GM12878 (cell line): ENCODE measurements at regions not wholly inside any gene's neighbourhood (a gene's known extent, or its start where the extent isn't known, plus 50 kb on each side); places are given as distances from the start of the nearest gene placed in this dataset.

Experiments used
- ATAC-seq: fragments of 200-7000 bp; cut with Tn5 transposase; 3 replicates; pipeline ENCODE4 v1.9.1; 2020; ENCODE audit warnings: mild to moderate bottlenecking, moderate library complexity
- BruUV-seq: library from RNA; stranded (reverse); fragments of 400-500 nt; replicated peaks from 2 replicates; lab custom pipeline; 2021; lab: Mats Ljungman, UMichigan
- CTCF ChIA-PET: fragments of 300-600 bp; sonication (Branson Sonifier 250); formaldehyde crosslinking; extraction: SDS; loops from one replicate; lab custom pipeline; 2021; ENCODE audit warnings: inconsistent platforms; lab: Yijun Ruan, JAX
- POLR2A ChIA-PET: fragments of 350-600 bp; formaldehyde crosslinking; extraction: SDS; loops from one replicate; lab custom pipeline; 2021; ENCODE audit warnings: inconsistent platforms; lab: Charles Lee
- RAD21 ChIA-PET: fragments of 300-600 bp; sonication (Branson Sonifier 250); formaldehyde crosslinking; loops from one replicate; lab custom pipeline; 2023; ENCODE audit warnings: antibody characterized with exemption; ENCODE audit not compliant: unreplicated experiment; lab: Charles Lee
- SMC1A ChIA-PET: fragments of 300-600 bp; sonication (Branson Sonifier 250); formaldehyde crosslinking; loops from one replicate; lab custom pipeline; 2023; ENCODE audit not compliant: unreplicated experiment, uncharacterized antibody; lab: Charles Lee
- DNase-seq: peaks from one replicate; pipeline ENCODE4 v3.0.0-alpha.2; 2011; ENCODE audit warnings: low read depth, low spot score
- FAIRE-seq: peaks from 3 replicates; lab custom pipeline; 2011; peaks lifted over from hg19 to GRCh38; lab: Jason Lieb, UNC
- H2AFZ ChIP-seq: 2 replicates; pipeline ENCODE4 v1.6.0; 2011; ENCODE audit warnings: low read depth, low read length, control low read depth; ENCODE audit not compliant: control insufficient read depth
- H3K27ac ChIP-seq: 2 replicates; pipeline ENCODE4 v1.5.1; 2011; ENCODE audit warnings: control low read depth; ENCODE audit not compliant: control insufficient read depth, insufficient read depth
- H3K27me3 ChIP-seq, 2 experiments: replicated peaks in 1 of 2; 2 replicates each; pipeline versions ENCODE4 v1.6.0 to v1.6.1; 2011; ENCODE audit warnings: low read length in 1 of 2; ENCODE audit not compliant: control insufficient read depth in 2 of 2, insufficient read depth in 2 of 2
- H3K36me3 ChIP-seq, 2 experiments: 2 replicates each; pipeline ENCODE4 v1.5.1; 2011; ENCODE audit warnings: low read length in 1 of 2; ENCODE audit not compliant: control insufficient read depth in 2 of 2, insufficient read depth in 2 of 2
- H3K4me1 ChIP-seq: 2 replicates; pipeline ENCODE4 v1.6.1; 2011; ENCODE audit warnings: mild to moderate bottlenecking, low read length, moderate library complexity, mixed read lengths; ENCODE audit not compliant: control insufficient read depth, insufficient read depth
- H3K4me2 ChIP-seq: 2 replicates; pipeline ENCODE4 v1.6.0; 2011; ENCODE audit warnings: control low read depth; ENCODE audit not compliant: control insufficient read depth, insufficient read depth
- H3K4me3 ChIP-seq: fragments of 200-600 bp; sonication (generic); 2 replicates; pipeline ENCODE4 v1.5.1; 2016
- H3K79me2 ChIP-seq: 2 replicates; pipeline ENCODE4 v1.6.0; 2011; ENCODE audit warnings: low read length; ENCODE audit not compliant: control insufficient read depth, insufficient read depth
- H3K9ac ChIP-seq: 2 replicates; pipeline ENCODE4 v1.8.0; 2011; ENCODE audit warnings: low read length, control low read depth, mixed read lengths; ENCODE audit not compliant: control insufficient read depth, insufficient read depth
- H3K9me3 ChIP-seq: replicated peaks from 3 replicates; pipeline ENCODE4 v1.5.1; 2011; ENCODE audit warnings: mild to moderate bottlenecking, low read length; ENCODE audit not compliant: control insufficient read depth, insufficient read depth
- H4K20me1 ChIP-seq: 2 replicates; pipeline ENCODE4 v1.6.0; 2011; ENCODE audit not compliant: control insufficient read depth, insufficient read depth
- CEBPZ ChIP-seq: fragments of 150-350 bp; IDR thresholded peaks from 2 replicates; pipeline ENCODE4 v1.6.1; 2016; ENCODE audit warnings: low read depth, low read length
- EGR1 ChIP-seq, 2 experiments: IDR thresholded peaks; 1 replicate in 1 of 2; 2 replicates in 1 of 2; pipeline ENCODE4 v1.6.1; 2011 to 2012; ENCODE audit warnings: low read depth in 2 of 2, low read length in 2 of 2, borderline replicate concordance in 1 of 2, mild to moderate bottlenecking in 1 of 2, moderate library complexity in 1 of 2
- HSF1 ChIP-seq: fragments of 150-350 bp; IDR thresholded peaks from 2 replicates; pipeline ENCODE4 v1.6.1; 2014; ENCODE audit warnings: mild to moderate bottlenecking, low read depth, low read length
- NR2C1 ChIP-seq: fragments of 450-650 bp; IDR thresholded peaks from 2 replicates; pipeline ENCODE4 v1.6.1; 2017; ENCODE audit warnings: antibody characterized with exemption, mild to moderate bottlenecking, moderate library complexity
- RFX5 ChIP-seq: IDR thresholded peaks from 2 replicates; pipeline ENCODE4 v1.6.1; 2011; ENCODE audit warnings: low read depth, low read length, improper control_type of control experiment
- SMC3 ChIP-seq: IDR thresholded peaks from 2 replicates; pipeline ENCODE4 v1.6.1; 2011; ENCODE audit warnings: low read length, improper control_type of control experiment, borderline replicate concordance
- WRNIP1 ChIP-seq: IDR thresholded peaks from 2 replicates; pipeline ENCODE4 v1.6.1; 2011; ENCODE audit warnings: low read depth, low read length, improper control_type of control experiment, borderline replicate concordance
- ZNF687 ChIP-seq: fragments of 450-650 bp; IDR thresholded peaks from 2 replicates; pipeline ENCODE4 v1.6.1; 2017; ENCODE audit warnings: mild to moderate bottlenecking, moderate library complexity
- WGBS: methylation state at CpG from one replicate; pipeline ENCODE4 v1.1.6; 2016; ENCODE audit warnings: low lambda C conversion rate; ENCODE audit not compliant: insufficient replicate concordance, insufficient coverage; ENCODE audit errors: missing lambda C conversion rate; 5-methylcytosine and 5-hydroxymethylcytosine counted together
- in situ Hi-C: fragments of 300-500 bp; cut with MboI; formaldehyde crosslinking; loops from 9 replicates; pipeline ENCODE4 v1.14.3; 2018; ENCODE audit warnings: mixed read lengths
- intact Hi-C: fragments of 100-400 bp; cut with micrococcal nuclease; formaldehyde crosslinking; loops from one replicate; pipeline ENCODE4 v1.14.2; 2022; ENCODE audit not compliant: unreplicated experiment

GRCh38 chr11:22049276-22049675 is 143.6 kb upstream of the ANO5 start:
- ChIA-PET SMC1A (no interaction called here), CTCF (interaction anchor here (1.0 kb wide), 1 partner anchor 402 kb away, joined by 3 read pairs; no protein-coding TSS in a partner anchor)

GRCh38 chr11:22065472-22065871 is 127.4 kb upstream of the ANO5 start:
- no peak for FAIRE-seq
- no peak for TF ChIP-seq WRNIP1
- no peak for TF ChIP-seq CEBPZ
- TF ChIP-seq EGR1 (IDR thresholded peaks at IDR 0.05; ENCODE audit: borderline replicate concordance in 1 of 2, low read depth in 2 of 2, low read length in 2 of 2) = no peak
- TF ChIP-seq HSF1 = no peak
- TF ChIP-seq ZNF687 = no peak
- TF ChIP-seq RFX5 = no peak

More at GRCh38 chr11:22049276-22049675, 143.6 kb upstream of the ANO5 start:
- WGBS = 80% methylated on average over 1 of the region's 1 CpG
- Histone ChIP-seq H3K9ac (no peak overlapping the region), H4K20me1 (no peaks in the 10 kb centered on the region), H3K36me3 (no peaks in the 10 kb centered on the region), H3K4me1 (no peaks in the 10 kb centered on the region), H3K4me3 (no peak overlapping the region), H3K9me3 (no peaks in the 10 kb centered on the region), H3K27me3 (no peaks in the 10 kb centered on the region), H3K27ac (no peak overlapping the region), H3K79me2 (no peaks in the 10 kb centered on the region), H2AFZ (no peak overlapping the region), H3K4me2 (no peak overlapping the region)
- BruUV-seq = no TSS peak
- ChIA-PET POLR2A (no interaction called here), RAD21 (no interaction called here)
- ATAC-seq = no peak
- DNase-seq = no peak
- in situ Hi-C loops = no loop called here
- TF ChIP-seq NR2C1 = no peak
- TF ChIP-seq SMC3 = no peak
- FAIRE-seq = no peak
- intact Hi-C loops = no loop called here

More at GRCh38 chr11:22065472-22065871, 127.4 kb upstream of the ANO5 start:
- Histone ChIP-seq H3K9ac (no peak overlapping the region), H3K4me1 (no peaks in the 10 kb centered on the region), H4K20me1 (no peaks in the 10 kb centered on the region), H3K27me3 (no peaks in the 10 kb centered on the region), H3K36me3 (no peaks in the 10 kb centered on the region), H3K79me2 (no peaks in the 10 kb centered on the region), H3K4me2 (no peak overlapping the region), H2AFZ (no peak overlapping the region), H3K4me3 (no peak overlapping the region), H3K9me3 (no peaks in the 10 kb centered on the region), H3K27ac (no peak overlapping the region)
- POLR2A ChIA-PET = no interaction called here
- no peak for DNase-seq
- no peak for ATAC-seq
- RAD21 ChIA-PET = no interaction called here
- no TSS peak for BruUV-seq
- CTCF ChIA-PET = no interaction called here
- in situ Hi-C loops (no loop called here), intact Hi-C loops (no loop called here)
- 0% methylated on average over 1 of the region's 1 CpG for WGBS
- SMC1A ChIA-PET = no interaction called here
